Left lung (tissue), 4 donors: ENCODE measurements at regions not wholly inside any gene's neighbourhood (a gene's known extent, or its start where the extent isn't known, plus 50 kb on each side); places are given as distances from the start of the nearest gene placed in this dataset.

ENCODE experiments used
- ATAC-seq: fragments of 200-7000 bp; cut with Tn5 transposase; one replicate; pipeline ENCODE4 v1.9.1; 2020; ENCODE audit warnings: moderate library complexity
- DNase-seq, 4 donors: peaks; one replicate each; pipeline ENCODE4 v3.0.0-alpha.2; 2013 to 2020
- H3K27ac ChIP-seq, 2 donors: fragments of 200-600 bp; sonication (generic) in 1 of 2; one replicate each; pipeline versions ENCODE4 v1.5.0 to v1.8.0; 2020 to 2021
- H3K27me3 ChIP-seq, 2 donors: fragments of 200-600 bp; sonication (generic) in 1 of 2; one replicate each; pipeline versions ENCODE4 v1.5.0 to v1.8.0; 2020 to 2021
- H3K36me3 ChIP-seq, 2 donors: fragments of 200-600 bp; sonication (generic) in 1 of 2; one replicate each; pipeline versions ENCODE4 v1.5.0 to v1.8.0; 2020 to 2021
- H3K4me1 ChIP-seq, 2 donors: fragments of 200-600 bp; one replicate each; pipeline ENCODE4 v1.8.0; 2021
- H3K4me3 ChIP-seq, 2 donors: fragments of 200-600 bp; sonication (generic) in 1 of 2; one replicate each; pipeline versions ENCODE4 v1.5.0 to v1.8.0; 2020 to 2021; ENCODE audit warnings: mild to moderate bottlenecking in 1 of 2
- H3K9me3 ChIP-seq, 2 donors: fragments of 200-600 bp; sonication (generic) in 1 of 2; one replicate each; pipeline versions ENCODE4 v1.5.0 to v1.8.0; 2020 to 2021
- intact Hi-C, 2 donors: fragments of 100-400 bp; cut with DNase I; formaldehyde crosslinking; loops; one replicate each; pipeline versions ENCODE4 v1.11.2 to v1.14.2; 2022
- TF ChIP-seq, protein P1 (sequence below), 2 donors: fragments of 200-600 bp; sonication (generic) in 1 of 2; IDR thresholded peaks; one replicate each; pipeline versions ENCODE4 v1.5.0 to v1.8.0; 2021; ENCODE audit warnings: antibody characterized with exemption in 2 of 2
- donor health status: DM: no; HTN: yes; CAD: no.
- donor health status: DM: no; HTN: no; CAD: no.

DNA sequence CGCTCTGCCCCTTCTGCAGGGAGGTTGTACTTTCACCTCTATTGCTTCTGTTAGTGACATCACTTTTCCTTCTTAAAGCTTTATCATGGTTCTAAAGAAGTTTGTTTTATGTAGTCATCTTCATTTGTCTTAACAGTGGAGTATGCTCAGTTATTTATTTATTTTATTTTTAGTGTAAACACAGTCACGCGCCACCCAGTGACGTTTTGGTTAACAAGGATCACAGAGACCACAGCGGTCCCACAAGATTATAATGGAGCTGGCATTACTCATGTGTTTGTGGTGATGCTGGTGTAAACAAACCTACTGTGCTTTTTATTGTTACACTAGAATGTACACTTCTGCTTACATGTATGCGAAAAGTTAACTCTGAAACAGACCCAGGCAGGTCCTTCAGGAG is 89.9 kb downstream of the SOX11 start:
- Histone ChIP-seq H3K36me3 (no peaks in the 10 kb centered on the region), H3K27ac (no peak overlapping the region), H3K4me1 (no peaks in the 10 kb centered on the region), H3K27me3 (no peaks in the 10 kb centered on the region), H3K4me3 (no peak overlapping the region), H3K9me3 (peaks cover 0 to 9% of the 10 kb centered on the region in 2 donors)
- intact Hi-C loops: no loop called here
- ATAC-seq (no peak), DNase-seq (no peak)
- TF ChIP-seq, protein P1, sequence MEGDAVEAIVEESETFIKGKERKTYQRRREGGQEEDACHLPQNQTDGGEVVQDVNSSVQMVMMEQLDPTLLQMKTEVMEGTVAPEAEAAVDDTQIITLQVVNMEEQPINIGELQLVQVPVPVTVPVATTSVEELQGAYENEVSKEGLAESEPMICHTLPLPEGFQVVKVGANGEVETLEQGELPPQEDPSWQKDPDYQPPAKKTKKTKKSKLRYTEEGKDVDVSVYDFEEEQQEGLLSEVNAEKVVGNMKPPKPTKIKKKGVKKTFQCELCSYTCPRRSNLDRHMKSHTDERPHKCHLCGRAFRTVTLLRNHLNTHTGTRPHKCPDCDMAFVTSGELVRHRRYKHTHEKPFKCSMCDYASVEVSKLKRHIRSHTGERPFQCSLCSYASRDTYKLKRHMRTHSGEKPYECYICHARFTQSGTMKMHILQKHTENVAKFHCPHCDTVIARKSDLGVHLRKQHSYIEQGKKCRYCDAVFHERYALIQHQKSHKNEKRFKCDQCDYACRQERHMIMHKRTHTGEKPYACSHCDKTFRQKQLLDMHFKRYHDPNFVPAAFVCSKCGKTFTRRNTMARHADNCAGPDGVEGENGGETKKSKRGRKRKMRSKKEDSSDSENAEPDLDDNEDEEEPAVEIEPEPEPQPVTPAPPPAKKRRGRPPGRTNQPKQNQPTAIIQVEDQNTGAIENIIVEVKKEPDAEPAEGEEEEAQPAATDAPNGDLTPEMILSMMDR (IDR thresholded peaks at IDR 0.05): no peak

DNA sequence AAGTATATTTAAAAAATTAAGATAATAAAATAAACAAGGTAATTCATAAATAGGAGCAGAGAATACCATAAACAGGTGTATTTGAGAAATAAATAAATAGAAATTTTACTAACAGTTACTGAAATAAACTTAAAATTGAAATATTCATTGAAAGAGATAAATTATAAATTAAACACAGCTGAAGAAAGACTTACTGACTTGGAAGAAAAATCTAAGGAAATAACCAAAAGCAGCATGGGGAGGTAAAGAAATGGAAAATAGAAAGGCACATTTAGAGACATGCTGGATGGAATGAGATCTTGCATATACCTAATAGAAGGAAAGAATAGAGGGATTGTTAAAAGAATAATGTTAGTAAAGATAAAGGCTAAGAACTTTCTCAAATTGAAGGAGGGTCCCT is 96.3 kb downstream of the SOX11 start:
- Histone ChIP-seq H3K4me1 (no peaks in the 10 kb centered on the region), H3K27ac (no peak overlapping the region), H3K27me3 (no peaks in the 10 kb centered on the region), H3K9me3 (peaks cover 0 to 35% of the 10 kb centered on the region in 2 donors), H3K36me3 (no peaks in the 10 kb centered on the region), H3K4me3 (no peak overlapping the region)
- DNase-seq: no peak
- TF ChIP-seq, protein P1 (IDR thresholded peaks at IDR 0.05): no peak
- intact Hi-C loops: no loop called here
- ATAC-seq: no peak

DNA sequence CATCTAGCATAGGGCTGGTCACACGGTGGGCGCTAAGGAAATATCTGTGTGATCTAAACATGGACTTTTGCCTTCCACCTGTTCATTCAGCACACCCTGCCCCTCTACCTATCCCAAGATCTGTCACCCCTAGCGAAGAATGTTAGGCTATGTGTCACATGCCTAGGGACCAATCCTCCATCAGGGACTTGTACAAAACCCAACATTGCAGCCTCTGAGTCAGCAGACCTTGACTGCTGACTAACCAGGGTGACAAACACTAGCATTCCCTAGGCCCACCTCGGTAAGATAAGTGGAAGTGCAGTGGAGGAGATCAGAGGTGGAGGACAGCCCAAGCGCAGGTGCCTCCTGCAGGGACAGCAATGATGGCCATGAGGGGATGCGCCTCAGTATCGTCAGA is 99.2 kb downstream of the SOX11 start:
- Histone ChIP-seq H3K4me3 (no peak overlapping the region), H3K27me3 (no peaks in the 10 kb centered on the region), H3K4me1 (no peaks in the 10 kb centered on the region), H3K27ac (no peak overlapping the region), H3K36me3 (no peaks in the 10 kb centered on the region), H3K9me3 (peaks cover 0 to 33% of the 10 kb centered on the region in 2 donors)
- TF ChIP-seq, protein P1 (IDR thresholded peaks at IDR 0.05): no peak
- DNase-seq (no peak), ATAC-seq (no peak)
- intact Hi-C loops: no loop called here

DNA sequence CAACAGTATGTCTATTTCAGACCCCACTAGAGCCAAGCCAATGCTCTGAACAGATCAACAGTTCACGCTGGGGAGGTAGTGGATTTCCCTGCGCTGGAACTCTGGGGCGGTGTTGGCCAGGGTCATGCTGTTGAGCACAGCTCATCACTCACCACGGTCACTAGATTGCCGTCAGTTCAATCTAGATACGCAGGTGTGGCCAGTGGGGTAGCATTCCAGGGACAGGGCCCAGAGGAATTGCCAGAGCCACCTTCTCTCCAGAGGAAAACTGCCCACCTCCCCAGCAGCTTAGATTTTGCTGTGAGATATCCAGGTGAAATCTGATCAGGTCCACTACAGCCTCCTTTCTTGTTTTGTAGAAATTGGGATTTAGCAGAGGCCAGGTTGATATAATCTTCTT is 101.8 kb downstream of the SOX11 start:
- no peak overlapping the region for H3K4me3 ChIP-seq
- DNase-seq: no peak
- TF ChIP-seq, protein P1 (IDR thresholded peaks at IDR 0.05): no peak
- no peak for ATAC-seq
- H3K4me1 ChIP-seq: no peaks in the 10 kb centered on the region
- H3K36me3 ChIP-seq: no peaks in the 10 kb centered on the region
- H3K9me3 ChIP-seq: peaks cover 0 to 8% of the 10 kb centered on the region in 2 donors
- no peak overlapping the region for H3K27ac ChIP-seq
- H3K27me3 ChIP-seq: no peaks in the 10 kb centered on the region
- intact Hi-C loops: no loop called here

DNA sequence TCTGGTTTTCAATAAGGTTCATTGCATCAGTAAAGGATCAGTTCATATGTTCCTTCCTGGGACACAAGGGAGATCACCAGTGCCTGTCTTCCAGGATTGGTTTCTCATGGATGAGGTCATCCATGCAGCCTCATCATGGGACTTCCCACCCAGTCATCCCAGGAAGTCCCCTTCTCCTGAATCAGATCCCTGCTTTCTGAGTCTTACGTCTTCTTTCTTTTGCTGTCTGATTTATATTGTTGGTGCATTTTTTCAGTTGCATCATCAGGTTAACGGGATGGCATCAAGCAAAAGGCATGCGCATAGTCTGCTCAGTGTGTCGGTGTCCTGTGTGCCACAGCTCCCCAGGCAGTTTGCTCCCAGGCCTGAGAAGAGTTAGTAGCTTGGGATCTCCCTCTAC is 105.9 kb downstream of the SOX11 start:
- DNase-seq: no peak
- ATAC-seq: no peak

More for the DNA sequence above, 105.9 kb downstream of the SOX11 start:
- TF ChIP-seq, protein P1 (IDR thresholded peaks at IDR 0.05): no peak
- H3K27me3 ChIP-seq: no peaks in the 10 kb centered on the region
- H3K9me3 ChIP-seq: peaks cover 0 to 16% of the 10 kb centered on the region in 2 donors
- no peak overlapping the region for H3K27ac ChIP-seq
- no peak overlapping the region for H3K4me3 ChIP-seq
- no peaks in the 10 kb centered on the region for H3K36me3 ChIP-seq
- intact Hi-C loops: no loop called here
- H3K4me1 ChIP-seq: no peaks in the 10 kb centered on the region
